HUES64 (cell line): ENCODE measurements at regions not wholly inside any gene's neighbourhood (a gene's known extent, or its start where the extent isn't known, plus 50 kb on each side); places are given as distances from the start of the nearest gene placed in this dataset.

Experiments
- H3K27ac ChIP-seq: 2 replicates; pipeline ENCODE4 v1.7.0; 2013; ENCODE audit warnings: low read depth, low read length, inconsistent platforms
- H3K27me3 ChIP-seq: 2 replicates; pipeline ENCODE4 v1.6.1; 2013; ENCODE audit warnings: mild to moderate bottlenecking, low read length; ENCODE audit not compliant: insufficient read depth
- H3K36me3 ChIP-seq: 2 replicates; pipeline ENCODE4 v1.6.1; 2013; ENCODE audit warnings: mild to moderate bottlenecking, low read length; ENCODE audit not compliant: insufficient read depth
- H3K4me1 ChIP-seq: 2 replicates; pipeline ENCODE4 v1.6.1; 2013; ENCODE audit warnings: mild to moderate bottlenecking, low read length, moderate library complexity; ENCODE audit not compliant: insufficient read depth
- H3K4me3 ChIP-seq: 2 replicates; pipeline ENCODE4 v1.5.1; 2013; ENCODE audit warnings: mild to moderate bottlenecking, low read length, moderate library complexity
- H3K9ac ChIP-seq: 2 replicates; pipeline ENCODE4 v1.6.1; 2013; ENCODE audit warnings: mild to moderate bottlenecking, low read depth, low read length
- H3K9me3 ChIP-seq: 2 replicates; pipeline ENCODE4 v1.6.1; 2013; ENCODE audit warnings: low read depth, low read length; ENCODE audit not compliant: insufficient read depth
- WGBS: fragments of 150-250, 120-280 bp; methylation state at CpG from one replicate; pipeline ENCODE4 v1.1.7; 2013; ENCODE audit warnings: missing lambda C conversion rate; 5-methylcytosine and 5-hydroxymethylcytosine counted together

DNA sequence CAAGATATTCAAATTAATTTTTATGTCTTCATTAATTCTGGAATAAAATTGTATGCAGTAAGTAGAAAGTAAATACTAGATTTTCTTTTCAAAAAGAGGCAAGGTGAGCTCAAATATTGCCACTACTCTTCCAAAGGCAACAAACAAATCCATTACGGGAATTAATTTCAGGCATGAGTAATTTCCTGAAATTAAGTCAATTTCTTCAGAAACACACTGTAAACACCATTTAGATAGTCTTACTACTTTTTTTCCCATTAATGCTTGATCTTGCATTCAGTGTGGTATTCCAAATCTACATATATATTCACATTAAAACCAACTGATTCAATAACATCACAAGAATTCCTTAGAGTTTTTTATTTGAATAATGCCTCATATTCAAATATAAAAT lies 1274.0 kb upstream of the CRIM1 start:
- Histone ChIP-seq H3K27ac (no peak overlapping the region), H3K9me3 (no peaks in the 10 kb centered on the region), H3K4me1 (no peaks in the 10 kb centered on the region), H3K36me3 (no peaks in the 10 kb centered on the region), H3K27me3 (no peaks in the 10 kb centered on the region), H3K9ac (no peak overlapping the region), H3K4me3 (no peak overlapping the region)
- 97% methylated on average over 1 of the region's 1 CpG for WGBS

DNA sequence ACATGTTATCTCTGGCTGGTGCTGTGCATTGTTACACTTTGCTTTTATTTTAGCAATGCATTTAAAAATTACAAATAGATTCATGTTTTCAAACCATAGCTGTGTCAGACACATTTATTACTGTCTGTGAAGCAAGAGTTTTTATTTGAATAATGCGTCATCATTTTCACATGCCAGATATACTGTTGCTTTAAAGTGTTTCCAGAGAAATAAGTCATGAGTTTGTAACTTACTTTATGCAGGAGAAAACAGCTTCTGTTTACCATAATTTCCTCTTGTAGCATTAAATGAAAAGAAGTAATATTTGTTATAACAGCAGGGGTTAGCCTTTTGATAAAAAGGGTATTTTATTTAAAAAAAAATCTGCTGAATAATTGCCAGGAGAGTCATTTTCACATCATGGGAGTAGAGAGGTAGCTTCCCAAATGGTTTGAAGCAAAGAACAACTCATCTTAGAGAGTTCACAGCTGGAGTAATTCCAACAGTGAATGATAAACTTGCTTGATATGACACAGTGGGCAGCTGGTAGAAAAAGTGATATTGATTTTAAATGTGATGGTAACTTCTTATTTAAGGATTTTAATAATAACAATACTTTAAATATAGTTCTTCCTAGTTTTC lies 1274.5 kb upstream of the CRIM1 start:
- H3K36me3 ChIP-seq: no peaks in the 10 kb centered on the region
- no peak overlapping the region for H3K9ac ChIP-seq
- WGBS: 100% methylated on average over 1 of the region's 1 CpG
- H3K27me3 ChIP-seq: no peaks in the 10 kb centered on the region
- no peaks in the 10 kb centered on the region for H3K9me3 ChIP-seq
- H3K4me3 ChIP-seq: no peak overlapping the region
- no peak overlapping the region for H3K27ac ChIP-seq
- no peaks in the 10 kb centered on the region for H3K4me1 ChIP-seq

DNA sequence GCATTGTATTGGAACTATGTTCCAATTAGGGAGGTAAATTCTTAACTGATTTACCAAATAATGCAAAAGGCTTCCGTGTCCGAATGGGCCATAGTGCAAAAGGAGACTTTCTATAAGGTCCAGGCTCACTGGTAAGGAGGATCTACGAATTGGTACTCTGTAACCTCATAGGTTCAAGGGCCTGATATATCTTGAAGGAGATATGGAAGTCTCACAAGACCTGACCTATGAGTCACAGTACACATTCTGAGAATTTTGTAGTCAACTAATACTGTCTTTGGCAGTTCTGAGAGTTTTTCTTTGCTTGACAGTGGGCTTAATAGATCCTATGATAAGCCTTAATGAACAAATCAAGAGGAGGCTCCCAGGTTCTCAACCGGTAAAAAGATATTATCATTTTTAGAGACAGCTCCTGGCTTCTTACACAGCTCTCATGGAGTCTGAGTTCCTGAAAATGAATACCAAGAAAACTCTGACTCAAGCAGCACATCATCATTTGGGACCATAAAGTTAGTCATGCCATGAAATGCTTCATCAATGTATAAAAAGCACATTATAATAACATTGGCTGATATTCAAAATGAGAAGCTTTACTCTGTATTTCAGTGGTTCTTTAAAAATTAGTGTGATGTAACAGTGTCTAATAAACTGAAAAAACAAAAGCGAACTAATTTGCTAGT lies 1275.2 kb upstream of the CRIM1 start:
- WGBS: 70% methylated on average over 4 of the region's 5 CpGs
- H3K27ac ChIP-seq: no peak overlapping the region

DNA sequence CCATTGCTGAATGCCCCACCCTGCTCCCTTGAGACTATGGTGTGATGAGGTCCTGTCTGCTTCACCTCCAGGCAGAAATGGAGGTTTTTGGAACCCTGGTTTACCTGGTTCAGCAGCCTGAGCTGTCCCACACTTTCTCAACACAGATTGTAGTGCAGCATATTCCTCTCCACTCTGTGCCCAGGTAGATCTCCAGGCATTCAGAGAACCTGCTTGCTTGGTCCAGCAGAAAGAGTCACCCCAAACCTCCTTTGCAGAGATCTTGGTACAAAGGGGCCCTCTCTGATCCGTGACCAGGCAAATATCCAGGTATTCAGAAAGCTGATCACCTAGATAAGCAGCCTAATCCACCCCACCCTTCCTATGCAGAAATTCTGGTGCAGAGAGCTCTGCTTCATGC lies 1288.2 kb upstream of the CRIM1 start:
- 90% methylated on average over 1 of the region's 1 CpG for WGBS
- 0 out of 2 replicates have a peak, but pooled peaks cover 5% of the 10 kb centered on the region for H3K9me3 ChIP-seq
- H3K4me3 ChIP-seq: no peak overlapping the region
- H3K27ac ChIP-seq: no peak overlapping the region
- H3K36me3 ChIP-seq: no peaks in the 10 kb centered on the region
- no peaks in the 10 kb centered on the region for H3K27me3 ChIP-seq
- no peak overlapping the region for H3K9ac ChIP-seq
- no peaks in the 10 kb centered on the region for H3K4me1 ChIP-seq

More for the DNA sequence above, 1275.2 kb upstream of the CRIM1 start:
- Histone ChIP-seq H3K36me3 (no peaks in the 10 kb centered on the region), H3K4me3 (no peak overlapping the region), H3K27me3 (no peaks in the 10 kb centered on the region), H3K9me3 (no peaks in the 10 kb centered on the region), H3K4me1 (no peaks in the 10 kb centered on the region), H3K9ac (no peak overlapping the region)

DNA sequence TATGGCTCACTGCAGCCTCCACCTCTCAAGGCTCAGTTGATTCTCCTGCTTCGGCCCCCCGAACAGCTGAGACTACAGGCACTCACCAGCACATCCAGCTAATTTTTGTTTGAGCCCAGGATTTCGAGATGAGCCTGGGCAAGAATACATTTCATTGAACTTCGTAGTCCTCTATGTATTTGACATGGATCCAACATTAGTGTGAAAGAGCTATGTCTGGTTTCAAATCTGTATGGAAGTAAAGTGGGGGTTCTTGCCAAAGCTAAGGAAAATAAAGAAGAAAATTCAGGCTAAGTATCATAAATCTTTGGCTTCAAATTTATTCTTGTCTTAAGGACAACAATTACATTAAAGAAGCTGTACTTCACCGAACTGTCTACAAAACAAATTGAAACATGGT lies 1291.7 kb upstream of the CRIM1 start:
- no peak overlapping the region for H3K9ac ChIP-seq
- no peaks in the 10 kb centered on the region for H3K36me3 ChIP-seq
- 94% methylated on average over 4 of the region's 5 CpGs for WGBS
- H3K4me3 ChIP-seq: no peak overlapping the region
- H3K9me3 ChIP-seq: no peaks in the 10 kb centered on the region
- no peaks in the 10 kb centered on the region for H3K4me1 ChIP-seq
- no peak overlapping the region for H3K27ac ChIP-seq
- H3K27me3 ChIP-seq: no peaks in the 10 kb centered on the region

DNA sequence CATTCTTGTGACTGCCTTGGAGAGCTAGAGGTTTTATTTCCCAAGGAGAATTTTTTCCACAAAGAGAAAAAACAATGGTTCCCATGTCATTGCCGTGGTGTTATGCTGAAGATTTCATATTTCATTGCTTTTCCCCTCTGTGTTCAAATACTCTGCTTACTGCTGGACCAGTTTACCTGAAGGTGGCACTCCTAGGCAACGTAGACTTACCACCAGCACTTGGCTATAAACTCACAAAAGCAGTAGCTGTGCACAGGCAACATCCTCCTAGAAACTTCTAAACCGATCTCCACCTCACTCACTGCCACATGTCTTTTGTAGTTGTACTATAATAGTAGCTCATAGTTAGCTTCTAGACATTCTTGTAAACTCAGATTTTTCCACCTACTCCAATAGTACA lies 1319.7 kb upstream of the CRIM1 start:
- H3K27ac ChIP-seq: no peak overlapping the region
- H3K9ac ChIP-seq: no peak overlapping the region
- WGBS: 88% methylated on average over 3 of the region's 3 CpGs

DNA sequence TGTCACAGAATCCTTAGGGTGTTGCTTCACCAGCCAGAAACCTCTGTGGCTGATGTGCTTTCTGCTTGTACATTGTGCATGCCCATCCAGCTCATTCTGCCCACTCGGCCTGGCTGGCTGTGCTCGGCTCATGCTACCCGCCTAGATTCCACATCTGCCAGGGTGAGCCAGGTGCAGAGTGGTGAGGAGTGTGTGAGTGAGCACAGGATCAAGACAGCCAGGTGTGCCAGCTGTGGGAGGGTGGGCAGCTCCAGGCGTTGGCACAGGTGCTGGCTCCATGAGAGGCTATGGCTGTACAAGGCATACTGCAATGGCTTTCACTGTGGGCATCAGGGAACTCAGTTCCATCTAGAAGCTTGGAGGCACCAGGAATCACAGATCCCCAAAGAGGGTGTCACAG lies 1321.8 kb upstream of the CRIM1 start:
- no peak overlapping the region for H3K4me3 ChIP-seq
- H3K9me3 ChIP-seq: 0 out of 2 replicates have a peak, but pooled peaks cover 7% of the 10 kb centered on the region
- WGBS: 98% methylated on average over 4 of the region's 4 CpGs
- no peaks in the 10 kb centered on the region for H3K27me3 ChIP-seq
- H3K4me1 ChIP-seq: no peaks in the 10 kb centered on the region
- H3K9ac ChIP-seq: no peak overlapping the region
- no peak overlapping the region for H3K27ac ChIP-seq
- no peaks in the 10 kb centered on the region for H3K36me3 ChIP-seq

More for the DNA sequence above, 1319.7 kb upstream of the CRIM1 start:
- Histone ChIP-seq H3K4me1 (no peaks in the 10 kb centered on the region), H3K4me3 (no peak overlapping the region), H3K27me3 (no peaks in the 10 kb centered on the region), H3K9me3 (0 out of 2 replicates have a peak, but pooled peaks cover 7% of the 10 kb centered on the region), H3K36me3 (no peaks in the 10 kb centered on the region)

DNA sequence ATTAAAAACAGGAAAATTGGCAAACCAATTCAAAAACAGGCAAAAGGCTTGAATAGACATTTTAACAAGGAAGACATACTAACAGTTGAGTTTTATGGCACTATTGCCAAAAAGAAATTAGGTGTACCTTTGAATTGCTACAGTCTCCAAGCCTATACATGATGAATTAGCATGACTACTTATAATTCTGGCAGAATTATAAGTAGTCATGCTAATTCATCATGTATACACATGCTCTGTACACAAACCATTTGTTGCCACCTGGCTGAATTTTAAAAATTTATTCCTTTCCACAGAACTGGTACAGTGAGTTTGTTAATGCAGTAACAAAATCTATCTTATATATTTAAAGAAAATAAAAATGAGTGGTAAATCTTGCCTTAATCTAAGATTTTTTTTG lies 1332.0 kb upstream of the CRIM1 start:
- H3K9ac ChIP-seq: no peak overlapping the region
- no peak overlapping the region for H3K27ac ChIP-seq

DNA sequence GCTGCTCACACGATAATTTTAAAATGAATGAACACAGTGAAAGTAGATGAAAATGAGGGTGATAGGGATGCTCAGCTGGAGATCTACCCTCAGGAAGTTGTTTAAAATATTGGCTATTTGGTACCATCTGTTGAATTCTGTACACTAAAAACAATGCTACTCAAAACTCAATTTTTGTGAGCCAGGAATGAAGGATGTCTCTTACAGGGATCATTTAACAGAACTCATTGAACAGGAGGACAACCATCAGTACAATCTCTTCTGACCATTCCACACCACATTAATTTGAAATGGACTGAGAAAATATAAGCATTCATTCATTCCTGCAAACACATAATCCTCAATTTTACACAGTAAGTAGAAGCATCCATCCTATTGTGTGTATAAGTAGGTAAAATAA lies 1355.1 kb upstream of the CRIM1 start:
- WGBS: 95% methylated on average over 1 of the region's 1 CpG
- H3K27me3 ChIP-seq: no peaks in the 10 kb centered on the region
- no peak overlapping the region for H3K9ac ChIP-seq
- no peak overlapping the region for H3K4me3 ChIP-seq
- no peaks in the 10 kb centered on the region for H3K4me1 ChIP-seq
- H3K9me3 ChIP-seq: no peaks in the 10 kb centered on the region
- H3K27ac ChIP-seq: no peak overlapping the region
- no peaks in the 10 kb centered on the region for H3K36me3 ChIP-seq

More for the DNA sequence above, 1332.0 kb upstream of the CRIM1 start:
- Histone ChIP-seq H3K4me3 (no peak overlapping the region), H3K36me3 (no peaks in the 10 kb centered on the region), H3K4me1 (no peaks in the 10 kb centered on the region), H3K27me3 (no peaks in the 10 kb centered on the region), H3K9me3 (no peaks in the 10 kb centered on the region)

DNA sequence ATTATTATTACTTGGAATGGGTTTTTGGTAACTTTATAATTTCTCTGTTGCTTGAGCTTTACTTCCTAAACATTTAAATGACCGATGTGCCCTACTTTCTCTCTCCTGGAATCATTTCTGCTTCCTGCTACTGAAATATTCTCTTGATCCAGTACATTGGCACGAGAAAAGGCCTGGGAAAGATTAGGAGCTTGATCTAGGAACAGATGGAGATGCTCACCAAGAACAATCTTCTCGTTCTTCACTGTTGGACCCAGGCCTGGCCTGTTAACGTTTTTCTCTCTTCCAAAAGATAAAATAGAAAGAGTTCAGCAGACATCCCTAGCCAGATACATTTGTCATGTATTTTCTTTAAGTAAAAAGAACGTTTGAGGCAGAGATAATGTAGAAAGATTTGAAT lies 1356.8 kb upstream of the CRIM1 start:
- Histone ChIP-seq H3K4me3 (no peak overlapping the region), H3K27ac (no peak overlapping the region), H3K9ac (no peak overlapping the region), H3K27me3 (no peaks in the 10 kb centered on the region), H3K4me1 (no peaks in the 10 kb centered on the region), H3K9me3 (no peaks in the 10 kb centered on the region), H3K36me3 (no peaks in the 10 kb centered on the region)
- 90% methylated on average over 4 of the region's 5 CpGs for WGBS

DNA sequence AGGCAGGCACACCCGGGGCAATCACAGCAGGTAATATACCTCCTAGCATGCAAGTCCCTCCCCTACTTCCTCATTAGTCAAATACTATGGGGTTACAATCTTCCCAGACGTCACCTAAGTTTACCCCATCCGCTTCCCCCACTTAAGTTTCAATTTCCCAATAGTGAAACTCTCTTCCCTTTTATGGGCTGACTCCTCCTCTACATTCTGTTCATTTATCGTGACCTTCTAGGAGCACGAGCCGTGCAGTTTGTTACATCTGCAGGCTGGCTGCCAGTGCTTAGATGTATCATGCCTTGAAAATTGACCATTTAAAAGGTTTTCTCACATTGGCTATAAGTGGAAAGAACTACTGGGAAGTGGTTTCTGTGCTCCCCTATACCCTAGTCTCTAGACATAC lies 1357.8 kb upstream of the CRIM1 start:
- Histone ChIP-seq H3K4me1 (no peaks in the 10 kb centered on the region), H3K27me3 (no peaks in the 10 kb centered on the region), H3K9ac (no peak overlapping the region), H3K36me3 (no peaks in the 10 kb centered on the region), H3K4me3 (no peak overlapping the region), H3K9me3 (no peaks in the 10 kb centered on the region), H3K27ac (no peak overlapping the region)
- WGBS: 90% methylated on average over 6 of the region's 6 CpGs
